Lower leg skin (tissue), 3 donors: ENCODE measurements at regions not wholly inside any gene's neighbourhood (a gene's known extent, or its start where the extent isn't known, plus 50 kb on each side); places are given as distances from the start of the nearest gene placed in this dataset.

ENCODE experiments used
- POLR2A ChIP-seq, 2 donors: fragments of 450-650 bp; IDR thresholded peaks; one replicate each; pipeline ENCODE4 v1.6.1; 2016 to 2017; ENCODE audit warnings: antibody characterized with exemption in 2 of 2, mild to moderate bottlenecking in 1 of 2, moderate library complexity in 1 of 2
- TF ChIP-seq, protein P1 (sequence below), 3 donors: fragments of 450-650 bp; IDR thresholded peaks; one replicate each; pipeline ENCODE4 v1.5.1; 2016; ENCODE audit warnings: antibody characterized with exemption in 3 of 3, mild to moderate bottlenecking in 3 of 3, moderate library complexity in 2 of 3

DNA sequence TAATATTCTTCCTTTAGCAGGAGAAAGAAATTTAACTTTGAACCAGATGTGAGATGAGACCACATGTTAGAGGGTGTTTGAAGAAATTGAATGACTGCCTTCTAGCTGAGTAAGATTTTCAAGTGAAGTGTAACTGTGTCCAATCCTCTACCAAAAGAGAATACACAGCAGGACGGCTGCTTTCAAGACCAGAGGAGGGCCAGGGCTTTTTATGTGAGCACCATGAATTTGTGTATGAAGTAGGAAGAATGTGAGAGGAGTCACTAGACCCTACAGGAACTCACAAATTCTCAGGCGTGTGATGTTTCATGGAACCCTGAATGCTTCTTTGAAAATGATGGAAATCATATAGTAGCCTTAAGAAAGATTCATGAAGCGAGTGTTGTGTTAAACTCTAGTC, 56.8 kb upstream of the SPACA1 start:
- TF ChIP-seq, protein P1, sequence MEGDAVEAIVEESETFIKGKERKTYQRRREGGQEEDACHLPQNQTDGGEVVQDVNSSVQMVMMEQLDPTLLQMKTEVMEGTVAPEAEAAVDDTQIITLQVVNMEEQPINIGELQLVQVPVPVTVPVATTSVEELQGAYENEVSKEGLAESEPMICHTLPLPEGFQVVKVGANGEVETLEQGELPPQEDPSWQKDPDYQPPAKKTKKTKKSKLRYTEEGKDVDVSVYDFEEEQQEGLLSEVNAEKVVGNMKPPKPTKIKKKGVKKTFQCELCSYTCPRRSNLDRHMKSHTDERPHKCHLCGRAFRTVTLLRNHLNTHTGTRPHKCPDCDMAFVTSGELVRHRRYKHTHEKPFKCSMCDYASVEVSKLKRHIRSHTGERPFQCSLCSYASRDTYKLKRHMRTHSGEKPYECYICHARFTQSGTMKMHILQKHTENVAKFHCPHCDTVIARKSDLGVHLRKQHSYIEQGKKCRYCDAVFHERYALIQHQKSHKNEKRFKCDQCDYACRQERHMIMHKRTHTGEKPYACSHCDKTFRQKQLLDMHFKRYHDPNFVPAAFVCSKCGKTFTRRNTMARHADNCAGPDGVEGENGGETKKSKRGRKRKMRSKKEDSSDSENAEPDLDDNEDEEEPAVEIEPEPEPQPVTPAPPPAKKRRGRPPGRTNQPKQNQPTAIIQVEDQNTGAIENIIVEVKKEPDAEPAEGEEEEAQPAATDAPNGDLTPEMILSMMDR (IDR thresholded peaks at IDR 0.05): no peak
- TF ChIP-seq POLR2A (IDR thresholded peaks at IDR 0.05): no peak
